ENCODE measurements at regions not wholly inside any gene's neighbourhood (a gene's known extent, or its start where the extent isn't known, plus 50 kb on each side); places are given as distances from the start of the nearest gene placed in this dataset.

- TF ChIP-seq POLR2A (IDR thresholded peaks at IDR 0.05) (no peak), CTCF (IDR thresholded peaks at IDR 0.05 in 4 of 5, conservative IDR thresholded peaks at IDR 0.05 in 1 of 5) (no peak)
These were observed 144.2 kb upstream of the HDDC2 start for GRCh38 chr6:125446011-125446410.
